GM12873 (cell line): ENCODE measurements at regions not wholly inside any gene's neighbourhood (a gene's known extent, or its start where the extent isn't known, plus 50 kb on each side); places are given as distances from the start of the nearest gene placed in this dataset.

Experiments
- CTCF ChIP-seq: IDR thresholded peaks from 2 replicates; pipeline ENCODE4 v1.5.1; 2012; ENCODE audit warnings: low read depth, mild to moderate bottlenecking, moderate library complexity, low read length, control low read depth; ENCODE audit not compliant: insufficient read depth; ENCODE audit errors: missing control alignments

GRCh38 chr9:1219284-1219683 lies 169.1 kb downstream of the DMRT2 start:
- TF ChIP-seq CTCF: no peak

DNA sequence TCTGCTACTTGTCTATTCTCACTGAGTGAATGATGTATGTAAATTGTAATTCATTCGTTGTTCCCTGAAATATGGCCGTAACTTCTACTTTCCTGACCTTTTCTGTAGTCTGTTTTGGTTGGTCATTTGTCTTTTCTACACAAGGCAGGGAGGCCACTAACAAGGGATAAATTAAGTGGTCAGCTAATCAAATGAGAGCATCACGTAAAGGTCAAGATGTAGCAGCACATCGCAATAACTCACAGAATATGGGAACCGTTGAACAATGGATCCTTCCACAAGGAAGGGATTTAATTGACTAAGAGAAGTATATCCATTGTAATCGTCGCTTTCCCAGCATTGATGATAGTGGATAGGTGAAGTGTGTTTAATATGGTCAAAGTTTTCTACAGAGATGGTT lies 171.1 kb downstream of the DMRT2 start:
- no peak for TF ChIP-seq CTCF

GRCh38 chr9:1222511-1222910 lies 172.4 kb downstream of the DMRT2 start:
- TF ChIP-seq CTCF: no peak

GRCh38 chr9:1231998-1232919 lies 182.1 kb downstream of the DMRT2 start:
- TF ChIP-seq CTCF: no peak

GRCh38 chr9:1233568-1233967 lies 183.4 kb downstream of the DMRT2 start:
- TF ChIP-seq CTCF: no peak

DNA sequence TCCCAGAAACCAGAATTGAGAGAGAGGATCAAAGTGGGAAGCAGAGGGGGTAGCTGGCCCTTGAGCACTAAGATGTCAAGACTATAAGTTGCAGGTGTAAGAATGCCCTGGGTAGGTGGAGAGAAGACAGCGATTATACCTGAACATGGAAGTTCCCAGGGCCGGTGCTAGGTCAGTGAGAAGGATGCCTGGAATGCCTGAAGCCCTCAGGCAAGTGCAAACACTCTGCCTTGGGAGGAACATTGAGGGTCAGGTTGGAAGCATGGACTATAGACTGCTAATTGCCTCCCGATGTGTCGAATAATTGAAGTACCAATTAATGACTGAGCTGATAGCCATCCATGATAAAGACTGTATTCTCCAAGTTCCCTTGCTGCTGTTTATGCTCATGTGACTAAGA lies 185.5 kb downstream of the DMRT2 start:
- TF ChIP-seq CTCF: no peak

DNA sequence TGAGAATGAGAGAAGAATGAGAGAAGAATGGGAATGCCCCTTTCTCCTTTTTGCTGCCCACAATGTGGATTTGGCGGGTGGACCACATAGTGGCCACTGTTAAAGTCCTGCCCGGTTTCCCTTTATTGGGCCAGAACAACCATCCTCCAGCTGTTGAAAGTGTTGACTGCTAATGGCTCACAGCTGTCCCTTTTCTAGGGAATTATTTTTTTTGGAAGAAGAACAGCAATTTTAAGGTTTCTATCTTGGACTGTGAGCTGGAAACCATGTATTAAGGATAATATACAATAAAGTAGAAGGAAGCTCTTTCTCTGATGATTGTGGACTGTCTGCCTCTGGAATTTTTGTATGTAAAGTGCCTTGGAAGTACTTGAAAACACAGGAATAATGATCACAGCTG lies 185.9 kb downstream of the DMRT2 start:
- no peak for TF ChIP-seq CTCF
